ENCODE measurements at regions not wholly inside any gene's neighbourhood (a gene's known extent, or its start where the extent isn't known, plus 50 kb on each side); places are given as distances from the start of the nearest gene placed in this dataset.

GRCh38 chr2:13485256-13485655, 768.5 kb downstream of the TRIB2 start:
- no peak overlapping the region for H3K27ac ChIP-seq (replicated peaks in 1 of 4)
- H3K9me3 ChIP-seq = no peaks in the 10 kb centered on the region
- no peaks in the 10 kb centered on the region for H3K27me3 ChIP-seq
- intact Hi-C loops (cut with DNase I) = no loop called here
- no peaks in the 10 kb centered on the region for H3K4me1 ChIP-seq
- H3K36me3 ChIP-seq = no peaks in the 10 kb centered on the region
- DNase-seq (ENCODE audit: extremely low spot score) = no peak
- 87% methylated on average over 2 of the region's 2 CpGs for WGBS
- no peak overlapping the region for H3K4me3 ChIP-seq
- no peak for TF ChIP-seq EP300 (IDR thresholded peaks at IDR 0.05)
- TF ChIP-seq POLR2A (IDR thresholded peaks at IDR 0.05; ENCODE audit: low read depth) = no peak

- Histone ChIP-seq H3K4me1 (no peaks in the 10 kb centered on the region), H3K4me3 (no peak overlapping the region), H3K27me3 (no peaks in the 10 kb centered on the region), H3K9me3 (no peaks in the 10 kb centered on the region), H3K27ac (replicated peaks in 1 of 4) (no peak overlapping the region), H3K36me3 (no peaks in the 10 kb centered on the region)
- intact Hi-C loops (cut with DNase I) = no loop called here
- TF ChIP-seq EP300 (IDR thresholded peaks at IDR 0.05) (no peak), POLR2AphosphoS5 (IDR thresholded peaks at IDR 0.05) (no peak)
- no peak for DNase-seq (ENCODE audit: extremely low spot score)
- 77% methylated on average over 1 of the region's 1 CpG for WGBS
These were observed 772.2 kb downstream of the TRIB2 start for GRCh38 chr2:13488965-13489364.

GRCh38 chr2:13492262-13492661, 775.5 kb downstream of the TRIB2 start:
- H3K9me3 ChIP-seq = no peaks in the 10 kb centered on the region
- H3K27me3 ChIP-seq = no peaks in the 10 kb centered on the region
- no peak for TF ChIP-seq POLR2A (IDR thresholded peaks at IDR 0.05; ENCODE audit: low read depth)
- no peak for TF ChIP-seq CTCF (IDR thresholded peaks at IDR 0.05)
- TF ChIP-seq EP300 (IDR thresholded peaks at IDR 0.05) = no peak
- no peak for TF ChIP-seq POLR2AphosphoS5 (IDR thresholded peaks at IDR 0.05)
- no peak overlapping the region for H3K27ac ChIP-seq (replicated peaks in 1 of 4)
- DNase-seq (ENCODE audit: extremely low spot score) = no peak
- H3K4me3 ChIP-seq = no peak overlapping the region
- intact Hi-C loops (cut with DNase I) = no loop called here
- no peaks in the 10 kb centered on the region for H3K4me1 ChIP-seq
- H3K36me3 ChIP-seq = no peaks in the 10 kb centered on the region
- 100% methylated on average over 1 of the region's 1 CpG for WGBS

- intact Hi-C loops (cut with DNase I) = no loop called here
- no peaks in the 10 kb centered on the region for H3K4me1 ChIP-seq
These were observed 778.3 kb downstream of the TRIB2 start for GRCh38 chr2:13495051-13495450.

GRCh38 chr2:13504808-13505207, 788.1 kb downstream of the TRIB2 start:
- WGBS = 39% methylated on average over 1 of the region's 1 CpG
- intact Hi-C loops (cut with DNase I) = no loop called here
- Histone ChIP-seq H3K9me3 (no peaks in the 10 kb centered on the region), H3K27ac (replicated peaks in 1 of 4) (no peak overlapping the region), H3K27me3 (no peaks in the 10 kb centered on the region), H3K4me1 (no peaks in the 10 kb centered on the region), H3K36me3 (no peaks in the 10 kb centered on the region), H3K4me3 (no peak overlapping the region)
- no peak for DNase-seq (ENCODE audit: extremely low spot score)
- TF ChIP-seq POLR2AphosphoS5 (IDR thresholded peaks at IDR 0.05) (no peak), CTCF (IDR thresholded peaks at IDR 0.05) (no peak), EP300 (IDR thresholded peaks at IDR 0.05) (no peak), POLR2A (IDR thresholded peaks at IDR 0.05; ENCODE audit: low read depth) (no peak)

More at GRCh38 chr2:13495051-13495450, 778.3 kb downstream of the TRIB2 start:
- TF ChIP-seq POLR2AphosphoS5 (IDR thresholded peaks at IDR 0.05) (no peak), CTCF (IDR thresholded peaks at IDR 0.05) (no peak), POLR2A (IDR thresholded peaks at IDR 0.05; ENCODE audit: low read depth) (no peak), EP300 (IDR thresholded peaks at IDR 0.05) (no peak)
- no peak for DNase-seq (ENCODE audit: extremely low spot score)
- H3K9me3 ChIP-seq = no peaks in the 10 kb centered on the region
- H3K27me3 ChIP-seq = no peaks in the 10 kb centered on the region
- H3K4me3 ChIP-seq = no peak overlapping the region
- no peak overlapping the region for H3K27ac ChIP-seq (replicated peaks in 1 of 4)
- no peaks in the 10 kb centered on the region for H3K36me3 ChIP-seq
- 82% methylated on average over 2 of the region's 2 CpGs for WGBS

GRCh38 chr2:13508671-13509070, 791.9 kb downstream of the TRIB2 start:
- TF ChIP-seq POLR2A (IDR thresholded peaks at IDR 0.05; ENCODE audit: low read depth) = no peak
- TF ChIP-seq EP300 (IDR thresholded peaks at IDR 0.05) = no peak
- TF ChIP-seq CTCF (IDR thresholded peaks at IDR 0.05) = no peak
- TF ChIP-seq POLR2AphosphoS5 (IDR thresholded peaks at IDR 0.05) = no peak
- Histone ChIP-seq H3K4me1 (no peaks in the 10 kb centered on the region), H3K9me3 (no peaks in the 10 kb centered on the region), H3K4me3 (no peak overlapping the region), H3K27me3 (no peaks in the 10 kb centered on the region), H3K27ac (replicated peaks in 1 of 4) (no peak overlapping the region), H3K36me3 (no peaks in the 10 kb centered on the region)
- no peak for DNase-seq (ENCODE audit: extremely low spot score)
- whole genome bisulfite sequencing = 82% methylated on average over 1 of the region's 1 CpG
- intact Hi-C loops (cut with DNase I) = no loop called here
